HEK293T (cell line): ENCODE measurements at regions not wholly inside any gene's neighbourhood (a gene's known extent, or its start where the extent isn't known, plus 50 kb on each side); places are given as distances from the start of the nearest gene placed in this dataset.

Source experiments
- BHLHE40 ChIP-seq: fragments of 450-650 bp; IDR thresholded peaks from 2 replicates; pipeline ENCODE4 v1.6.1; 2016; ENCODE audit warnings: mild to moderate bottlenecking, moderate library complexity, borderline replicate concordance
- ELF4 ChIP-seq: fragments of 450-650 bp; IDR thresholded peaks from 2 replicates; pipeline ENCODE4 v1.6.1; 2017; ENCODE audit warnings: antibody characterized with exemption
- FOXA1 ChIP-seq: fragments of 450-650 bp; IDR thresholded peaks from 2 replicates; pipeline ENCODE4 v1.6.1; 2016; ENCODE audit warnings: mild to moderate bottlenecking
- FOXK2 ChIP-seq: fragments of 450-650 bp; IDR thresholded peaks from 2 replicates; pipeline ENCODE4 v1.6.1; 2016; ENCODE audit warnings: mild to moderate bottlenecking
- FOXM1 ChIP-seq: fragments of 450-650 bp; IDR thresholded peaks from 2 replicates; pipeline ENCODE4 v1.6.1; 2017; ENCODE audit warnings: mild to moderate bottlenecking, borderline replicate concordance
- HDGF ChIP-seq: fragments of 450-650 bp; IDR thresholded peaks from 2 replicates; pipeline ENCODE4 v1.6.1; 2017; ENCODE audit warnings: antibody characterized with exemption, borderline replicate concordance
- LEF1 ChIP-seq: fragments of 450-650 bp; IDR thresholded peaks from 2 replicates; pipeline ENCODE4 v1.6.1; 2017; ENCODE audit warnings: mild to moderate bottlenecking, borderline replicate concordance
- SUZ12 ChIP-seq: fragments of 450-650 bp; IDR thresholded peaks from 2 replicates; pipeline ENCODE4 v1.6.1; 2016; ENCODE audit warnings: mild to moderate bottlenecking
- TARDBP ChIP-seq: fragments of 450-650 bp; IDR thresholded peaks from 2 replicates; pipeline ENCODE4 v1.6.1; 2016
- ZNF384 ChIP-seq: fragments of 450-650 bp; IDR thresholded peaks from 2 replicates; pipeline ENCODE4 v1.6.1; 2016

DNA sequence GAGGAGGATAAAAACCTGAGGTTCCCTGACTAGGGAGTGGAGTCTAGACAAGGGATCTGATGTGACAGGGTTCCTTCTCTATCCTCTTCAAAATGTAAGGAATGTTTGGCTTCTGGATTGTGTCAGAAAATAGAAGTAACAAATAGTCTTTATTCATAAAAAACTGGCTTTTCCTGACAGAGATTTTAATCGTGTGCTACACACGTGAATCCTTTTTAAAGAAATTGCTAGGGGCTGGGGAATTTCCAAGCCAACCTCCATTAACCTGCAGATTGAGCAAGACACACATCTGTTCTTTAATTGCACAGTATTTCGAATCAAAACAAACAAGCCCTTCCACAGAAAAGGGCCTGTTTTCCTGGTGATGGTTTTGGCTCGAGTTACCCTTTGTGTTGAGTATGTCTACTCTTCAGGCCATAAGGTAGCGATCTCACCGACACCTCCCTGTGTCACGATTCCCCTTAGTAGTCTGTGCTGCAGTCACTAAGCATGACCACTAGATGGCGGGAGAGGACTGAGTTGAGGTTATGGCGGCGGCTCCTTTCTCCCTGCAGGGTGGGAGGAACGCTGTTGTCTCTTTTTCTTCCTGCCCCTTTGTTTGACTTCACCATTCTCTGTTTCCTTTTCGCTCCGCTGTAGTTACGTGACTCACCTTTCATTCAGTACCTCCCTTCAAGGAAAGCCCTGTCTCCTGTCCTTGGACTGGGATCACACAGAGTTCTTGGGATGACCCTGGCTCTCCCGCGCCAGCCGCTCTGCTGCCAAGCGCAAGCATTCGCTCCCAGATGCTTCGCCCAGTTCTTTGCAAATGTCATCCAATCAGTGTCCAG is 137.1 kb upstream of the SLC24A2 start:
- TF ChIP-seq FOXK2: no peak
- no peak for TF ChIP-seq FOXA1
- TF ChIP-seq TARDBP: no peak
- TF ChIP-seq BHLHE40: no peak
- no peak for TF ChIP-seq LEF1
- no peak for TF ChIP-seq ELF4
- TF ChIP-seq SUZ12: no peak
- TF ChIP-seq FOXM1: no peak
- no peak for TF ChIP-seq ZNF384
- no peak for TF ChIP-seq HDGF
